Suprapubic skin (tissue), 4 donors: ENCODE measurements at regions not wholly inside any gene's neighbourhood (a gene's known extent, or its start where the extent isn't known, plus 50 kb on each side); places are given as distances from the start of the nearest gene placed in this dataset.

Source experiments
- POLR2A ChIP-seq, 2 donors: fragments of 450-650 bp; IDR thresholded peaks; one replicate each; pipeline ENCODE4 v1.6.1; 2017; ENCODE audit warnings: antibody characterized with exemption in 2 of 2, mild to moderate bottlenecking in 2 of 2, moderate library complexity in 2 of 2
- POLR2AphosphoS5 ChIP-seq, 3 donors: sonication (generic); formaldehyde crosslinking; IDR thresholded peaks; one replicate each; pipeline ENCODE4 v1.6.1; 2017; ENCODE audit warnings: antibody characterized with exemption in 3 of 3
- TF ChIP-seq, protein P1 (sequence below), 2 donors: fragments of 200-600 bp in 1 of 2; fragments of 450-650 bp in 1 of 2; sonication (generic) in 1 of 2; IDR thresholded peaks; one replicate each; pipeline ENCODE4 v1.5.1; 2016 to 2019; ENCODE audit warnings: antibody characterized with exemption in 2 of 2, mild to moderate bottlenecking in 1 of 2, moderate library complexity in 1 of 2

- TF ChIP-seq, protein P1, sequence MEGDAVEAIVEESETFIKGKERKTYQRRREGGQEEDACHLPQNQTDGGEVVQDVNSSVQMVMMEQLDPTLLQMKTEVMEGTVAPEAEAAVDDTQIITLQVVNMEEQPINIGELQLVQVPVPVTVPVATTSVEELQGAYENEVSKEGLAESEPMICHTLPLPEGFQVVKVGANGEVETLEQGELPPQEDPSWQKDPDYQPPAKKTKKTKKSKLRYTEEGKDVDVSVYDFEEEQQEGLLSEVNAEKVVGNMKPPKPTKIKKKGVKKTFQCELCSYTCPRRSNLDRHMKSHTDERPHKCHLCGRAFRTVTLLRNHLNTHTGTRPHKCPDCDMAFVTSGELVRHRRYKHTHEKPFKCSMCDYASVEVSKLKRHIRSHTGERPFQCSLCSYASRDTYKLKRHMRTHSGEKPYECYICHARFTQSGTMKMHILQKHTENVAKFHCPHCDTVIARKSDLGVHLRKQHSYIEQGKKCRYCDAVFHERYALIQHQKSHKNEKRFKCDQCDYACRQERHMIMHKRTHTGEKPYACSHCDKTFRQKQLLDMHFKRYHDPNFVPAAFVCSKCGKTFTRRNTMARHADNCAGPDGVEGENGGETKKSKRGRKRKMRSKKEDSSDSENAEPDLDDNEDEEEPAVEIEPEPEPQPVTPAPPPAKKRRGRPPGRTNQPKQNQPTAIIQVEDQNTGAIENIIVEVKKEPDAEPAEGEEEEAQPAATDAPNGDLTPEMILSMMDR (IDR thresholded peaks at IDR 0.05), result peak; percentile 70 to 75
- TF ChIP-seq POLR2A (IDR thresholded peaks at IDR 0.05) (no peak), POLR2AphosphoS5 (IDR thresholded peaks at IDR 0.05) (no peak)
Observed at GRCh38 chr13:79679334-79679733, 198.4 kb downstream of the NDFIP2 start.
